ENCODE measurements at regions not wholly inside any gene's neighbourhood (a gene's known extent, or its start where the extent isn't known, plus 50 kb on each side); places are given as distances from the start of the nearest gene placed in this dataset.
"Not testable (repeated sequence)": the region's sequence is repeated elsewhere in the genome, so short reads cannot be mapped to it uniquely, and the experiment has no call there.

DNA sequence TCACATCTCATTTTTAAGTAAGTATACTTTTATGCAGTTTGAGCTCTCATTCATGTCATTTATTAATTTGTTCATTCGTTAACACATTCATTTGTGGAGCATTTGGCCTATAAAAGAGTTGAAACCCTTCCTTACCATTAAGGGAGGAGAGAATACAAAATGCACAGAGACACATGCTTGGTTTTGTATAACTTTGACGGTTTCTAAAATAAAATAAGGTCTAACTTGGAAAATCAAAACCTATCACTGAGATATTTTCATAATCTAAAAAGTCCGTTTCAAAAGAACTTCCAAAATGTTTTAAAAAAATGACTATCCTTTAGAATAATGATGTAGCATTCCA is 5277.0 kb upstream of the TPTE start:
- H3K79me2 ChIP-seq (ENCODE audit: control insufficient read depth, insufficient read depth, low read length); BruUV-seq (replicated peaks); RAD21 ChIA-PET (ENCODE audit: unreplicated experiment); H3K27ac ChIP-seq (ENCODE audit: control insufficient read depth, insufficient read depth); H3K9me3 ChIP-seq (replicated peaks; ENCODE audit: control insufficient read depth, insufficient read depth, low read length); SMC1A ChIA-PET (ENCODE audit: uncharacterized antibody, unreplicated experiment); CTCF ChIA-PET; H3K4me1 ChIP-seq (ENCODE audit: control insufficient read depth, insufficient read depth, low read length); intact Hi-C loops (cut with micrococcal nuclease; ENCODE audit: unreplicated experiment); H3K9ac ChIP-seq (ENCODE audit: control insufficient read depth, insufficient read depth, low read length); H3K4me3 ChIP-seq; POLR2A ChIA-PET; H3K27me3 ChIP-seq (replicated peaks in 1 of 2; ENCODE audit: control insufficient read depth in 2 of 2, insufficient read depth in 2 of 2, low read length in 1 of 2); H3K4me2 ChIP-seq (ENCODE audit: control insufficient read depth, insufficient read depth); ATAC-seq; H4K20me1 ChIP-seq (ENCODE audit: control insufficient read depth, insufficient read depth); in situ Hi-C loops (cut with MboI); H2AFZ ChIP-seq (ENCODE audit: control insufficient read depth, low read depth, low read length); FAIRE-seq; H3K36me3 ChIP-seq (ENCODE audit: control insufficient read depth in 2 of 2, insufficient read depth in 2 of 2, low read length in 1 of 2); DNase-seq (ENCODE audit: low read depth, low spot score): not testable (repeated sequence)
- 24% methylated on average over 3 of the region's 3 CpGs for WGBS (ENCODE audit: insufficient coverage, insufficient replicate concordance, low lambda C conversion rate, missing lambda C conversion rate)

DNA sequence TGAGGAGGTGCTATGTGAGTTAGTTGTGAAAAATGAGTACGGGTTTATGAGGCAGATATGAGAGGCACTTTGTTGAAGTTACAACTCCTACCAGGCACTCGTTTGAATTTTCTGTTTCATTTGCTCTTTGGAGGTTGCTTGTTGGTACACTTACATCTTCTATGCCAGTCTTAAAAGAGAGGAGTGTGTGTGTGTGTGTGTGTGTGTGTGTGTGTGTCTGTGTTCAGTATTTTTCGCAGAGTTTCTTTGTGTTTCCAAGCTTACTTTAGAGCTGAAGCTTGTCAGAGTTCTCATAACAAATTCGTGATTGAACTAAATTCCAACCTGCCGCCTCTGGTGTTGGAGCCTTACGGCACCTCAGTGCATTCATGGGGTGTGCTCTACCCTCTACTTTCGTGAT is 5276.4 kb upstream of the TPTE start:
- H3K4me2 ChIP-seq (ENCODE audit: control insufficient read depth, insufficient read depth); DNase-seq (ENCODE audit: low read depth, low spot score); in situ Hi-C loops (cut with MboI); H3K27me3 ChIP-seq (replicated peaks in 1 of 2; ENCODE audit: control insufficient read depth in 2 of 2, insufficient read depth in 2 of 2, low read length in 1 of 2); SMC1A ChIA-PET (ENCODE audit: uncharacterized antibody, unreplicated experiment); H3K4me1 ChIP-seq (ENCODE audit: control insufficient read depth, insufficient read depth, low read length); H3K9me3 ChIP-seq (replicated peaks; ENCODE audit: control insufficient read depth, insufficient read depth, low read length); BruUV-seq (replicated peaks); intact Hi-C loops (cut with micrococcal nuclease; ENCODE audit: unreplicated experiment); RAD21 ChIA-PET (ENCODE audit: unreplicated experiment); H3K36me3 ChIP-seq (ENCODE audit: control insufficient read depth in 2 of 2, insufficient read depth in 2 of 2, low read length in 1 of 2); H2AFZ ChIP-seq (ENCODE audit: control insufficient read depth, low read depth, low read length); H4K20me1 ChIP-seq (ENCODE audit: control insufficient read depth, insufficient read depth); CTCF ChIA-PET; ATAC-seq; H3K4me3 ChIP-seq; H3K79me2 ChIP-seq (ENCODE audit: control insufficient read depth, insufficient read depth, low read length); FAIRE-seq; H3K9ac ChIP-seq (ENCODE audit: control insufficient read depth, insufficient read depth, low read length); H3K27ac ChIP-seq (ENCODE audit: control insufficient read depth, insufficient read depth); POLR2A ChIA-PET: not testable (repeated sequence)
- WGBS (ENCODE audit: insufficient coverage, insufficient replicate concordance, low lambda C conversion rate, missing lambda C conversion rate) = 23% methylated on average over 7 of the region's 7 CpGs

DNA sequence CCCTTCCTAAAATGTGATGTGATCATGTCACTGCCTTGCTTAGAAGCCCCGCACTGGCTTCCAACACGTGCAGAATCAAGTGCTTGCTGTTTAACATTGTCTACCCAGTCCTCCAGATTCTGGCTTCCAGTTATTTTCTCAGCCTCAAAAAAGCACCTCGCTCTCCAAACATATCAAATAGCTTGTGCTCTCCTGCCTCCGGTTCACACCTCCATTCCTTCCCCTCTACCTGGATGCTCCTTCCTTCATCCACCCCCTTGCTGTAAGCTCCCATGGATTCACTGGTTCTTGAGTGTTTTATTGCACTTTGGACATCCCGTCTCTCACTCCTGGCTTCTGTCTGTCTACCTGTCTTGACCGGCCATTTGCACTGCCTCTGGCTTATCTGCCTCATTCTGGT is 5275.0 kb upstream of the TPTE start:
- 21% methylated on average over 6 of the region's 6 CpGs for WGBS (ENCODE audit: insufficient coverage, insufficient replicate concordance, low lambda C conversion rate, missing lambda C conversion rate)
- POLR2A ChIA-PET; RAD21 ChIA-PET (ENCODE audit: unreplicated experiment): not testable (repeated sequence)

DNA sequence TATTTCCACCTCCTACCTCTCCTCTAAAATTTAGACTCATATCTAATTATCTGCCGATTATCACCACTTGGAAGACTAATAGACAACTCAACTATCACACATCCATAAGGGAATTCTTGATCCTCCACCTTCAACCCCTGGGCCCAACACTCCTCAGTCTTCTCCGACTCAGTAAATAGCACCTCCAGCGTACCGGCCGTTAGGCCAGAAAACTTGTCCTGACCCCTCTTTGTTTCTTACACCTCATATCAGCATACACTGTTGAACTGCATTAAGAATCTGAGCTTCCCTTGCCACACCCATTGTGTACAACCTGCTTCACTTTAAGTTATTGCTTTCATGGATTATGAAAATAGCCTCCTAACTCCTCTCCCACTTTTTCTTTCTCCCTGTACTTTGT is 5274.0 kb upstream of the TPTE start:
- RAD21 ChIA-PET (ENCODE audit: unreplicated experiment); BruUV-seq (replicated peaks); H4K20me1 ChIP-seq (ENCODE audit: control insufficient read depth, insufficient read depth); H3K4me2 ChIP-seq (ENCODE audit: control insufficient read depth, insufficient read depth); H2AFZ ChIP-seq (ENCODE audit: control insufficient read depth, low read depth, low read length); SMC1A ChIA-PET (ENCODE audit: uncharacterized antibody, unreplicated experiment); CTCF ChIA-PET; H3K79me2 ChIP-seq (ENCODE audit: control insufficient read depth, insufficient read depth, low read length); H3K36me3 ChIP-seq (ENCODE audit: control insufficient read depth in 2 of 2, insufficient read depth in 2 of 2, low read length in 1 of 2); H3K9ac ChIP-seq (ENCODE audit: control insufficient read depth, insufficient read depth, low read length); ATAC-seq; H3K4me3 ChIP-seq; in situ Hi-C loops (cut with MboI); FAIRE-seq; H3K27ac ChIP-seq (ENCODE audit: control insufficient read depth, insufficient read depth); H3K27me3 ChIP-seq (replicated peaks in 1 of 2; ENCODE audit: control insufficient read depth in 2 of 2, insufficient read depth in 2 of 2, low read length in 1 of 2); intact Hi-C loops (cut with micrococcal nuclease; ENCODE audit: unreplicated experiment); H3K4me1 ChIP-seq (ENCODE audit: control insufficient read depth, insufficient read depth, low read length); H3K9me3 ChIP-seq (replicated peaks; ENCODE audit: control insufficient read depth, insufficient read depth, low read length); POLR2A ChIA-PET; DNase-seq (ENCODE audit: low read depth, low spot score): not testable (repeated sequence)
- WGBS (ENCODE audit: insufficient coverage, insufficient replicate concordance, low lambda C conversion rate, missing lambda C conversion rate) = 82% methylated on average over 5 of the region's 5 CpGs

More for the DNA sequence above, 5275.0 kb upstream of the TPTE start:
- DNase-seq (ENCODE audit: low read depth, low spot score); H3K27ac ChIP-seq (ENCODE audit: control insufficient read depth, insufficient read depth); H3K36me3 ChIP-seq (ENCODE audit: control insufficient read depth in 2 of 2, insufficient read depth in 2 of 2, low read length in 1 of 2); in situ Hi-C loops (cut with MboI); H3K79me2 ChIP-seq (ENCODE audit: control insufficient read depth, insufficient read depth, low read length); intact Hi-C loops (cut with micrococcal nuclease; ENCODE audit: unreplicated experiment); H4K20me1 ChIP-seq (ENCODE audit: control insufficient read depth, insufficient read depth); H3K9ac ChIP-seq (ENCODE audit: control insufficient read depth, insufficient read depth, low read length); H3K4me3 ChIP-seq; H3K4me2 ChIP-seq (ENCODE audit: control insufficient read depth, insufficient read depth); BruUV-seq (replicated peaks); H3K4me1 ChIP-seq (ENCODE audit: control insufficient read depth, insufficient read depth, low read length); FAIRE-seq; SMC1A ChIA-PET (ENCODE audit: uncharacterized antibody, unreplicated experiment); H2AFZ ChIP-seq (ENCODE audit: control insufficient read depth, low read depth, low read length); ATAC-seq; CTCF ChIA-PET; H3K27me3 ChIP-seq (replicated peaks in 1 of 2; ENCODE audit: control insufficient read depth in 2 of 2, insufficient read depth in 2 of 2, low read length in 1 of 2); H3K9me3 ChIP-seq (replicated peaks; ENCODE audit: control insufficient read depth, insufficient read depth, low read length): not testable (repeated sequence)
